H9 (cell line): ENCODE measurements at regions not wholly inside any gene's neighbourhood (a gene's known extent, or its start where the extent isn't known, plus 50 kb on each side); places are given as distances from the start of the nearest gene placed in this dataset.

ENCODE experiments used
- DNase-seq: peaks from one replicate; pipeline ENCODE4 v3.0.0-alpha.2; 2017
- H2AFZ ChIP-seq: one replicate; pipeline ENCODE4 v1.6.1; 2013; ENCODE audit warnings: mild to moderate bottlenecking, low read length, control low read depth, moderate library complexity
- H2AK5ac ChIP-seq: 2 replicates; pipeline ENCODE4 v1.6.1; 2013; ENCODE audit warnings: low read length, control low read depth, mixed read lengths; ENCODE audit not compliant: insufficient read length
- H2BK120ac ChIP-seq: one replicate; pipeline ENCODE4 v1.6.1; 2013; ENCODE audit warnings: low read depth, mild to moderate bottlenecking, low read length, control low read depth, inconsistent platforms; ENCODE audit not compliant: poor library complexity, severe bottlenecking
- H2BK12ac ChIP-seq: 2 replicates; pipeline ENCODE4 v1.6.1; 2013; ENCODE audit warnings: low read length, control low read depth, mixed read lengths, low read depth; ENCODE audit not compliant: insufficient read length
- H2BK15ac ChIP-seq: 2 replicates; pipeline ENCODE4 v1.6.1; 2013; ENCODE audit warnings: low read depth, low read length, control low read depth
- H2BK20ac ChIP-seq: one replicate; pipeline ENCODE4 v1.6.1; 2013; ENCODE audit warnings: low read depth, mild to moderate bottlenecking, low read length, control low read depth, inconsistent platforms; ENCODE audit not compliant: poor library complexity, severe bottlenecking
- H2BK5ac ChIP-seq: 2 replicates; pipeline ENCODE4 v1.6.1; 2013; ENCODE audit warnings: low read length, control low read depth, mixed read lengths; ENCODE audit not compliant: insufficient read length
- H3K14ac ChIP-seq: 2 replicates; pipeline ENCODE4 v1.6.1; 2013; ENCODE audit warnings: low read length, control low read depth; ENCODE audit not compliant: insufficient read depth
- H3K18ac ChIP-seq: 2 replicates; pipeline ENCODE4 v1.6.1; 2013; ENCODE audit warnings: low read depth, mild to moderate bottlenecking, mixed read lengths, low read length, control low read depth; ENCODE audit not compliant: insufficient read length
- H3K23ac ChIP-seq: 2 replicates; pipeline ENCODE4 v1.6.1; 2013; ENCODE audit warnings: low read length, control low read depth, mixed read lengths, low read depth; ENCODE audit not compliant: insufficient read length
- H3K23me2 ChIP-seq: 2 replicates; pipeline ENCODE4 v1.6.1; 2013; ENCODE audit warnings: low read depth, mild to moderate bottlenecking, mixed read lengths, low read length, control low read depth; ENCODE audit not compliant: insufficient read length, poor library complexity, severe bottlenecking
- H3K27ac ChIP-seq: 2 replicates; pipeline ENCODE4 v1.5.1; 2013; ENCODE audit warnings: low read length, control low read depth, mixed read lengths, low read depth; ENCODE audit not compliant: insufficient read length
- H3K27me3 ChIP-seq: 2 replicates; pipeline ENCODE4 v1.6.1; 2013; ENCODE audit warnings: low read length, control low read depth, inconsistent platforms; ENCODE audit not compliant: insufficient read depth
- H3K4ac ChIP-seq: 2 replicates; pipeline ENCODE4 v1.6.1; 2013; ENCODE audit warnings: low read depth, mild to moderate bottlenecking, control low read depth, inconsistent platforms, low read length, moderate library complexity
- H3K4me1 ChIP-seq: 2 replicates; pipeline ENCODE4 v1.6.1; 2013; ENCODE audit warnings: low read length, control low read depth, inconsistent platforms; ENCODE audit not compliant: insufficient read depth
- H3K4me2 ChIP-seq: 2 replicates; pipeline ENCODE4 v1.6.1; 2013; ENCODE audit warnings: low read length, control low read depth, mixed read lengths; ENCODE audit not compliant: insufficient read length, insufficient read depth
- H3K56ac ChIP-seq: 2 replicates; pipeline ENCODE4 v1.6.1; 2013; ENCODE audit warnings: low read depth, mild to moderate bottlenecking, mixed read lengths, low read length, control low read depth; ENCODE audit not compliant: insufficient read length
- H3K79me1 ChIP-seq: 2 replicates; pipeline ENCODE4 v1.6.1; 2013; ENCODE audit warnings: low read depth, mild to moderate bottlenecking, moderate library complexity, low read length, control low read depth, inconsistent platforms; ENCODE audit not compliant: insufficient read depth, poor library complexity, severe bottlenecking
- H3K79me2 ChIP-seq: 2 replicates; pipeline ENCODE4 v1.6.1; 2013; ENCODE audit warnings: low read length, control low read depth, inconsistent platforms; ENCODE audit not compliant: insufficient read depth
- H3K9ac ChIP-seq: 2 replicates; pipeline ENCODE4 v1.6.1; 2013; ENCODE audit warnings: low read length, control low read depth, mixed read lengths; ENCODE audit not compliant: insufficient read length; ENCODE audit errors: extremely low read depth
- H3K9me3 ChIP-seq: one replicate; pipeline ENCODE4 v1.6.1; 2013; ENCODE audit warnings: low read depth, low read length, inconsistent platforms; ENCODE audit not compliant: control insufficient read depth
- H3T11ph ChIP-seq: one replicate; pipeline ENCODE4 v1.6.1; 2013; ENCODE audit warnings: mild to moderate bottlenecking, low read length, control low read depth, inconsistent platforms
- H4K20me1 ChIP-seq: one replicate; pipeline ENCODE4 v1.6.1; 2013; ENCODE audit not compliant: control insufficient read depth, insufficient read length, insufficient read depth
- H4K5ac ChIP-seq: 2 replicates; pipeline ENCODE4 v1.6.1; 2013; ENCODE audit warnings: low read depth, mild to moderate bottlenecking, mixed read lengths, low read length, control low read depth; ENCODE audit not compliant: insufficient read length
- H4K8ac ChIP-seq: replicated peaks from 2 replicates; pipeline ENCODE4 v1.6.1; 2013; ENCODE audit warnings: low read length, control low read depth, mixed read lengths, low read depth; ENCODE audit not compliant: insufficient read length
- H4K91ac ChIP-seq: 2 replicates; pipeline ENCODE4 v1.6.1; 2013; ENCODE audit warnings: low read depth, mild to moderate bottlenecking, moderate library complexity, mixed read lengths, low read length, control low read depth; ENCODE audit not compliant: insufficient read length
- H3K27ac Mint-ChIP-seq, 3 experiments: 2 replicates in 2 of 3; 3 replicates in 1 of 3; pipeline ENCODE4 v1.8.0; 2020 to 2021; ENCODE audit warnings: mixed read lengths in 3 of 3, mild to moderate bottlenecking in 1 of 3, moderate library complexity in 1 of 3
- H3K27me3 Mint-ChIP-seq: 2 replicates; pipeline ENCODE4 v1.8.0; 2021; ENCODE audit warnings: low read depth, mild to moderate bottlenecking, moderate library complexity, mixed read lengths
- H3K36me3 Mint-ChIP-seq, 3 experiments: 2 replicates in 2 of 3; 3 replicates in 1 of 3; pipeline ENCODE4 v1.8.0; 2020 to 2021; ENCODE audit warnings: low read depth in 3 of 3, mixed read lengths in 3 of 3; ENCODE audit not compliant: insufficient read depth in 1 of 3
- H3K4me1 Mint-ChIP-seq, 2 experiments: 2 replicates each; pipeline ENCODE4 v1.8.0; 2020; ENCODE audit warnings: mixed read lengths in 2 of 2
- H3K4me3 Mint-ChIP-seq, 2 experiments: 2 replicates in 1 of 2; 3 replicates in 1 of 2; pipeline ENCODE4 v1.8.0; 2020 to 2021; ENCODE audit warnings: mild to moderate bottlenecking in 2 of 2, mixed read lengths in 2 of 2, moderate library complexity in 1 of 2
- H3K9me3 Mint-ChIP-seq, 2 experiments: 2 replicates in 1 of 2; 3 replicates in 1 of 2; pipeline ENCODE4 v1.8.0; 2020; ENCODE audit warnings: mild to moderate bottlenecking in 2 of 2, mixed read lengths in 2 of 2, moderate library complexity in 1 of 2
- CTCF ChIP-seq: fragments of 200-600 bp; sonication (generic); conservative IDR thresholded peaks from 3 replicates; pipeline ENCODE4 v1.8.0; 2021; ENCODE audit warnings: antibody characterized with exemption, mild to moderate bottlenecking
- WGBS: extraction: QIAGEN DNeasy Blood & Tissue Kit; methylation state at CpG from one replicate; pipeline ENCODE4 v1.1.7; 2013; ENCODE audit warnings: missing lambda C conversion rate, low lambda C conversion rate, mixed read lengths; ENCODE audit not compliant: insufficient read length; ENCODE audit errors: extremely low coverage; 5-methylcytosine and 5-hydroxymethylcytosine counted together

- Histone ChIP-seq H4K8ac (no peak overlapping the region), H3K4me1 (no peaks in the 10 kb centered on the region), H2BK5ac (no peak overlapping the region), H4K5ac (no peak overlapping the region), H3K9ac (no peak overlapping the region), H3K4me2 (no peak overlapping the region), H3K9me3 (no peaks in the 10 kb centered on the region), H3K4ac (no peak overlapping the region), H3K14ac (no peak overlapping the region), H3K27me3 (no peaks in the 10 kb centered on the region), H3K23me2 (no peaks in the 10 kb centered on the region), H2BK20ac (no peak overlapping the region), H3K18ac (no peak overlapping the region), H3K79me1 (no peaks in the 10 kb centered on the region), H4K20me1 (no peaks in the 10 kb centered on the region), H2BK120ac (no peak overlapping the region), H3K27ac (no peak overlapping the region), H2AFZ (no peak overlapping the region), H2BK12ac (no peak overlapping the region), H3K23ac (no peak overlapping the region), H2BK15ac (no peak overlapping the region), H3T11ph (no peak overlapping the region), H2AK5ac (no peak overlapping the region), H3K56ac (no peak overlapping the region), H3K79me2 (no peaks in the 10 kb centered on the region), H4K91ac (no peak overlapping the region)
- Mint-ChIP-seq H3K36me3 (peaks cover 8 to 12% (median 11%) of the 10 kb centered on the region in 3 experiments; a peak in 6 of 7 replicates), H3K27me3 (no peaks in the 10 kb centered on the region), H3K9me3 (peaks cover 12 to 24% of the 10 kb centered on the region in 2 experiments), H3K4me1 (peaks cover 16 to 22% of the 10 kb centered on the region in 2 experiments), H3K4me3 (no peak overlapping the region), H3K27ac (no peak overlapping the region)
- TF ChIP-seq CTCF: no peak
- no peak for DNase-seq
- WGBS: no CpG with 5 or more reads among the region's 6 CpGs
Observed at GRCh38 chr7:68324621-68325020, 1273.7 kb upstream of the AUTS2 start.
